Heart right ventricle (tissue), 16 donors: ENCODE measurements at regions not wholly inside any gene's neighbourhood (a gene's known extent, or its start where the extent isn't known, plus 50 kb on each side); places are given as distances from the start of the nearest gene placed in this dataset.

Experiments
- ATAC-seq, 8 donors: fragments of 200-7000 bp; cut with Tn5 transposase; one replicate each; pipeline ENCODE4 v1.9.1; 2020; ENCODE audit warnings: mild to moderate bottlenecking in 8 of 8, moderate library complexity in 8 of 8, moderate number of reproducible peaks in 1 of 8
- DNase-seq, 2 donors: peaks; one replicate each; pipeline ENCODE4 v3.0.0-alpha.2; 2020
- H3K27ac ChIP-seq, 10 donors: fragments of 200-600 bp; sonication (generic) in 2 of 10; one replicate each; pipeline versions ENCODE4 v1.5.0 to v1.8.0; 2020 to 2022; ENCODE audit warnings: mild to moderate bottlenecking in 3 of 10
- H3K27me3 ChIP-seq, 7 donors: fragments of 200-600 bp; one replicate each; pipeline ENCODE4 v1.8.0; 2021 to 2022; ENCODE audit warnings: mild to moderate bottlenecking in 2 of 7
- H3K36me3 ChIP-seq, 9 donors: fragments of 200-600 bp; sonication (generic) in 1 of 9; one replicate each; pipeline versions ENCODE4 v1.5.0 to v1.8.0; 2020 to 2022; ENCODE audit warnings: mild to moderate bottlenecking in 2 of 9
- H3K4me1 ChIP-seq, 9 donors: fragments of 200-600 bp; sonication (generic) in 1 of 9; one replicate each; pipeline versions ENCODE4 v1.5.0 to v1.8.0; 2020 to 2022; ENCODE audit warnings: mild to moderate bottlenecking in 4 of 9
- H3K4me3 ChIP-seq, 10 donors: fragments of 200-600 bp; sonication (generic) in 2 of 10; one replicate each; pipeline versions ENCODE4 v1.5.0 to v1.8.0; 2020 to 2022; ENCODE audit warnings: mild to moderate bottlenecking in 7 of 10, moderate library complexity in 2 of 10
- H3K9me3 ChIP-seq, 11 donors: fragments of 200-600 bp in 10 of 11; sonication (generic) in 2 of 11; one replicate each; pipeline versions ENCODE4 v1.5.0 to v1.8.0; 2013 to 2022; ENCODE audit warnings: mild to moderate bottlenecking in 2 of 11, control low read depth in 1 of 11, moderate library complexity in 1 of 11
- CTCF ChIP-seq, 9 donors: fragments of 200-600 bp; sonication (generic) in 2 of 9; IDR thresholded peaks; one replicate each; pipeline versions ENCODE4 v1.5.0 to v1.8.0; 2021 to 2022; ENCODE audit warnings: antibody characterized with exemption in 9 of 9, mild to moderate bottlenecking in 5 of 9, moderate library complexity in 1 of 9
- WGBS, 2 donors: extraction: QIAGEN DNeasy Blood & Tissue Kit; methylation state at CpG; one replicate each; pipeline ENCODE4 v1.1.7; 2013; ENCODE audit warnings: inconsistent platforms in 1 of 2; 5-methylcytosine and 5-hydroxymethylcytosine counted together
- intact Hi-C, 10 donors: fragments of 100-400 bp; cut with DNase I; formaldehyde crosslinking; loops; one replicate each; pipeline versions ENCODE4 v1.11.1 to v1.14.2; 2022
- donor health status: Arrhythmogenic right ventricular cardiomyopathy.
- donor health status: ischemic (EF 13 %, LVEDD 7.1; RV severe dilation, severe dysfunction).
- donor health status: healthy with polysubstance abuse.
- donor health status: DM: no; HTN: yes; CAD: no.
- donor health status: DM: no; HTN: no; CAD: no.
- donor health status: ischemic (EF 25% LVEDD 6.9; RV normal size, moderate dysfunction).
- donor health status: ischemic (EF 25% LVEDD 5.7; RV mildly dilated, moderate dysfunction).
- donor health status: healthy.
- donor health status: DM: yes; HTN: yes; CAD: no.
- donor health status: Ischemic cardiomyopathy.
- donor health status: ischemic (EF 35%, LVEDD 5.7; RV mildly dilated, moderate dysfunction).
- donor health status: nonischemic (EF 11% LVEDD 7.7; RV severe dilation, severe dysfunction).
- donor health status: DM: yes; HTN: yes; CAD: no.
- donor health status: PGD.
- donor health status: ischemic (EF 29% LVEDD 5.4; RV normal size, mild dysfunction).
- donor health status: nonischemic (EF 23%, LVEDD 6.1; RV moderate dilation, normal function).

- Histone ChIP-seq H3K27me3 (no peaks in the 10 kb centered on the region), H3K9me3 (no peaks in the 10 kb centered on the region), H3K4me1 (no peaks in the 10 kb centered on the region), H3K36me3 (peaks cover 0 to 29% (median 0%) of the 10 kb centered on the region in 9 donors), H3K27ac (no peak overlapping the region), H3K4me3 (no peak overlapping the region)
- TF ChIP-seq CTCF (IDR thresholded peaks at IDR 0.05): no peak
- 90 to 92% methylated on average over 4 of the region's 4 CpGs for WGBS, 2 donors
- ATAC-seq (no peak), DNase-seq (no peak)
- intact Hi-C loops: no loop called here
Measured at GRCh38 chr3:124513610-124513997, 216.6 kb upstream of the UMPS start.

GRCh38 chr3:124514683-124515082, 215.6 kb upstream of the UMPS start:
- Histone ChIP-seq H3K36me3 (peaks cover 0 to 25% (median 0%) of the 10 kb centered on the region in 9 donors), H3K4me1 (no peaks in the 10 kb centered on the region), H3K9me3 (no peaks in the 10 kb centered on the region), H3K27me3 (no peaks in the 10 kb centered on the region), H3K27ac (no peak overlapping the region), H3K4me3 (no peak overlapping the region)
- 83 to 95% methylated on average over 2 of the region's 2 CpGs for WGBS, 2 donors
- TF ChIP-seq CTCF (IDR thresholded peaks at IDR 0.05): no peak
- intact Hi-C loops: no loop called here
- no peak for DNase-seq
- no peak for ATAC-seq

- intact Hi-C loops: no loop called here
- H3K9me3 ChIP-seq: no peaks in the 10 kb centered on the region
- no peak overlapping the region for H3K27ac ChIP-seq
- H3K36me3 ChIP-seq: peaks cover 0 to 16% (median 0%) of the 10 kb centered on the region in 9 donors
- no peaks in the 10 kb centered on the region for H3K27me3 ChIP-seq
- DNase-seq (no peak), ATAC-seq (no peak)
- no peak for TF ChIP-seq CTCF (IDR thresholded peaks at IDR 0.05)
- 76 to 81% methylated on average over 1 of the region's 1 CpG for WGBS, 2 donors
- H3K4me3 ChIP-seq: no peak overlapping the region
- H3K4me1 ChIP-seq: no peaks in the 10 kb centered on the region
Measured at GRCh38 chr3:124516333-124516732, 213.9 kb upstream of the UMPS start.

GRCh38 chr3:124517306-124517705, 212.9 kb upstream of the UMPS start:
- H3K4me1 ChIP-seq: no peaks in the 10 kb centered on the region
- no peak overlapping the region for H3K4me3 ChIP-seq
- peaks cover 0 to 14% (median 0%) of the 10 kb centered on the region in 9 donors for H3K36me3 ChIP-seq
- WGBS, 2 donors: 77 to 79% methylated on average over 2 of the region's 2 CpGs
- no peak for DNase-seq
- no peaks in the 10 kb centered on the region for H3K27me3 ChIP-seq
- no peak for TF ChIP-seq CTCF (IDR thresholded peaks at IDR 0.05)
- H3K27ac ChIP-seq: no peak overlapping the region
- intact Hi-C loops: no loop called here
- H3K9me3 ChIP-seq: no peaks in the 10 kb centered on the region
- no peak for ATAC-seq

- no peak for ATAC-seq
- 96 to 99% methylated on average over 11 of the region's 11 CpGs for WGBS, 2 donors
- intact Hi-C loops: no loop called here
- Histone ChIP-seq H3K27ac (no peak overlapping the region), H3K9me3 (no peaks in the 10 kb centered on the region), H3K4me1 (no peaks in the 10 kb centered on the region), H3K36me3 (peaks cover 0 to 14% (median 0%) of the 10 kb centered on the region in 9 donors), H3K27me3 (no peaks in the 10 kb centered on the region), H3K4me3 (no peak overlapping the region)
- no peak for DNase-seq
- TF ChIP-seq CTCF (IDR thresholded peaks at IDR 0.05): no peak
Measured at GRCh38 chr3:124518350-124518749, 211.9 kb upstream of the UMPS start.
